AG04449 (cell line): ENCODE measurements at regions not wholly inside any gene's neighbourhood (a gene's known extent, or its start where the extent isn't known, plus 50 kb on each side); places are given as distances from the start of the nearest gene placed in this dataset.

Source experiments
- CTCF ChIA-PET: fragments of 350-600 bp; formaldehyde crosslinking; extraction: SDS; loops from one replicate; lab custom pipeline; 2021; ENCODE audit warnings: antibody characterized with exemption; lab: Yijun Ruan, JAX
- POLR2A ChIA-PET: fragments of 400-600, 350-600 bp; formaldehyde crosslinking; extraction: SDS; loops from one replicate; lab custom pipeline; 2020; ENCODE audit warnings: antibody characterized with exemption, inconsistent platforms; lab: Yijun Ruan, JAX
- DNase-seq: peaks from one replicate; pipeline ENCODE4 v3.0.0-alpha.2; 2010; ENCODE audit warnings: low read depth, low spot score
- H3K4me3 ChIP-seq: 2 replicates; pipeline ENCODE4 v1.5.1; 2011; ENCODE audit warnings: low read depth, mild to moderate bottlenecking, control low read depth, low read length
- CTCF ChIP-seq: IDR thresholded peaks from one replicate; pipeline ENCODE4 v1.5.1; 2011; ENCODE audit warnings: mild to moderate bottlenecking, moderate library complexity, low read length, control low read depth, inconsistent platforms; ENCODE audit not compliant: insufficient read depth; ENCODE audit errors: missing control alignments

- no peak for TF ChIP-seq CTCF
- POLR2A ChIA-PET: no interaction called here
- H3K4me3 ChIP-seq: no peak overlapping the region
- DNase-seq: no peak
- CTCF ChIA-PET: interaction anchor here (1.6 kb wide), 1 partner anchor 32 kb away, joined by 5 read pairs; no protein-coding TSS in a partner anchor
These were observed 150.6 kb upstream of the SPACA1 start for GRCh38 chr6:87897013-87897412.

DNA sequence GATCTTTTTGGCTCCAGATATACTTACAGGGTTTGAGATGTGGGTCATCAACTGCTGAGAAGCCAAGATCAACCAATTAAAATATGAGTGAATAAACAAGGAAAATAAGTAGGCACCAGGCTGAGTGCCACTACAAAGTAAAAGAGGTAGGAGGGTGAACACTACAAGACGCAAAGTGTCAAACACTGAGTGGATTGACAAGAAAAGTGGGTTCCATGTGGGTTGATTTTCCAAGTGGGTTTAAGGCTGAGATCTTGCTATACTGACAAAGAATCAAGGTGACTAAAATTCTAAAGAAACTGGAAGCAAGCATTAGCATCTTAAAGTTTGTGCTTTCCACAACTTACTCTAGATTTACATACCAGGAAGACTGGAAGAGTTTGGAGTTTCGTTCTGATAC lies 160.4 kb upstream of the SPACA1 start:
- no peak overlapping the region for H3K4me3 ChIP-seq
- ChIA-PET CTCF (no interaction called here), POLR2A (no interaction called here)
- no peak for DNase-seq
- TF ChIP-seq CTCF: no peak

DNA sequence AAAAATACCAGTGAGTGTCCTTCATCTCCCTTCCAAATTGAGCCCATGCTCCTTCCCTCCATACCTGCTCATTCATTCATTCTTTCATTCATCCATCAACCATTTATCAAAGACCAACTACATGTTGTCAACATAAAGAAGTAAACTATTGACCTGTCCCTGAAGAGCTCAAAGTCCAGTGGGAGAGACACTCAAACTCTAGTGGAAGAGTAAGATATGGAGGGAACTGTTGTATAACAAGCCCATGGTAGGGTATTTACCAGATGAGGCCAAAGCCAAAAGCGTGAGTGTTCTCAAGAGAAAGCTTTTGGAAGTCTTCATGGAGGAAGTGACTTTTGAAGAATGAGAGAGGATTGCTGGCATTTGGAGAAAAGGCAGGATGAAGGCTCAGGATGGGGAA lies 163.4 kb upstream of the SPACA1 start:
- ChIA-PET CTCF (no interaction called here), POLR2A (no interaction called here)

GRCh38 chr6:87881342-87881895 lies 166.2 kb upstream of the SPACA1 start:
- POLR2A ChIA-PET: no interaction called here
- DNase-seq: no peak
- CTCF ChIA-PET: interaction anchor here (1.0 kb wide), 1 partner anchor 48 kb away, joined by 3 read pairs; no protein-coding TSS in a partner anchor

More for the DNA sequence above, 163.4 kb upstream of the SPACA1 start:
- TF ChIP-seq CTCF: no peak
- DNase-seq: no peak
- no peak overlapping the region for H3K4me3 ChIP-seq

DNA sequence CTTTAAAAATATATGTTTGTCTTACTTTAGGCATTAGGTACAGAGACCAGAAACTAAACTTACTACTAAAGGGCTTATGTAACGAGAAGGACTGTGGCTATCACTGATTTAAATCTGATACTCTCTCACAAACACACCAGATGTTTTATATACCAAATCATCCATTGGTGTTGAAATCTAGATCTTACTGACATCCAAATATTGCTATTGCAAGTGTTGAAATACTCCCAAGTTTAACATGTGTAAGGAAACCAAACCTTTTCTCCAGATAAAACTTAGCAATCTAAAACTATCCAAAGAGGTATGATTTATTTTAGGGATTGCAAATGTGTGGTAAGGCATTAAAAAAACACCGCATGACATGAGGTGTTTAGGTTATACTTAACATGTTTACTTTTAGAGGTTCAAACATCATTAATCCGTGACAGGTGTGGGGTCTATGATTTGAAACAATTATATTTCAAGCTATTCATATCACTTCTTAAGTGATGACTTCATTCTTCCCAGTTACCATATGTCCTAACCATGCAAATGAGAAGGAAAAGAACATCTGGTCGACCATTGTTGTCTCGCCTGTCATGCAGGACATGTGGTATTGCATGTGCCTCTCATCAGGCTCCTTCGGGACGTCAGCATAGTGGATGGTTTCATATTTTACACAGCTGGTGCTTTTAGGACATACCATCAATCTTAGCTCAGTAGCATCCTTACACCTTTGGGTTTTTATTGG lies 168.3 kb upstream of the SPACA1 start:
- DNase-seq: no peak
- no peak overlapping the region for H3K4me3 ChIP-seq
- TF ChIP-seq CTCF: no peak
- POLR2A ChIA-PET: interaction anchor here (0.6 kb wide), 1 partner anchor 71 kb away, joined by 3 read pairs; no protein-coding TSS in a partner anchor
- CTCF ChIA-PET: no interaction called here

More at GRCh38 chr6:87881342-87881895, 166.2 kb upstream of the SPACA1 start:
- TF ChIP-seq CTCF: no peak
- no peak overlapping the region for H3K4me3 ChIP-seq

GRCh38 chr6:87875781-87876180 lies 171.9 kb upstream of the SPACA1 start:
- H3K4me3 ChIP-seq: no peak overlapping the region
- no peak for TF ChIP-seq CTCF
- ChIA-PET POLR2A (no interaction called here), CTCF (no interaction called here)
- DNase-seq: no peak
